H1 (cell line): ENCODE measurements at regions not wholly inside any gene's neighbourhood (a gene's known extent, or its start where the extent isn't known, plus 50 kb on each side); places are given as distances from the start of the nearest gene placed in this dataset.

Experiments used
- CTCF ChIA-PET: fragments of 300-600 bp; sonication (Branson Sonifier 250); formaldehyde crosslinking; loops from one replicate; lab custom pipeline; 2021; ENCODE audit not compliant: partially characterized antibody; lab: Charles Lee
- POLR2A ChIA-PET: fragments of 300-600 bp; sonication (Branson Sonifier 250); formaldehyde crosslinking; loops from one replicate; lab custom pipeline; 2021; ENCODE audit warnings: inconsistent platforms; ENCODE audit not compliant: partially characterized antibody; lab: Charles Lee
- DNase-seq, 2 experiments: peaks; one replicate each; pipeline versions ENCODE4 v3.0.0 to v3.0.0-alpha.2; 2010 to 2022; ENCODE audit warnings: low spot score in 2 of 2, low read depth in 1 of 2, mixed read lengths in 1 of 2
- FAIRE-seq: peaks from 2 replicates; lab custom pipeline; 2011; peaks lifted over from hg19 to GRCh38; lab: Jason Lieb, UNC
- H2AFZ ChIP-seq: 2 replicates; pipeline ENCODE4 v1.8.1; 2012; ENCODE audit warnings: low read length, inconsistent platforms
- H2AK5ac ChIP-seq: 2 replicates; pipeline ENCODE4 v1.6.1; 2013; ENCODE audit warnings: low read depth, low read length
- H2BK120ac ChIP-seq: replicated peaks from 2 replicates; pipeline ENCODE3; 2013; ENCODE audit warnings: low read depth, low read length, inconsistent platforms
- H2BK12ac ChIP-seq: 2 replicates; pipeline ENCODE4 v1.6.1; 2013; ENCODE audit warnings: low read depth, low read length
- H2BK15ac ChIP-seq: 2 replicates; pipeline ENCODE4 v1.6.1; 2013; ENCODE audit warnings: low read length
- H2BK20ac ChIP-seq: 2 replicates; pipeline ENCODE4 v1.6.1; 2013; ENCODE audit warnings: low read length
- H2BK5ac ChIP-seq: 2 replicates; pipeline ENCODE4 v1.6.1; 2013; ENCODE audit warnings: low read depth, low read length
- H3K14ac ChIP-seq: 2 replicates; pipeline ENCODE4 v1.6.1; 2013; ENCODE audit warnings: inconsistent platforms; ENCODE audit not compliant: insufficient read length
- H3K18ac ChIP-seq: 2 replicates; pipeline ENCODE4 v1.6.1; 2013; ENCODE audit warnings: low read length; ENCODE audit errors: extremely low read depth
- H3K23ac ChIP-seq: 2 replicates; pipeline ENCODE4 v1.6.1; 2013; ENCODE audit warnings: inconsistent platforms; ENCODE audit not compliant: insufficient read length
- H3K23me2 ChIP-seq: 2 replicates; pipeline ENCODE4 v1.6.1; 2013; ENCODE audit warnings: low read depth, low read length
- H3K27ac ChIP-seq: 2 replicates; pipeline ENCODE4 v1.6.1; 2011; ENCODE audit warnings: low read depth, low read length, inconsistent platforms
- H3K27me3 ChIP-seq, 4 experiments: replicated peaks in 1 of 4; 1 replicate in 1 of 4; 2 replicates in 3 of 4; pipeline versions ENCODE4 v1.6.1 to v1.8.1; 2011 to 2013; ENCODE audit warnings: low read length in 3 of 4, mild to moderate bottlenecking in 3 of 4, inconsistent platforms in 2 of 4, mixed read lengths in 2 of 4, moderate library complexity in 1 of 4; ENCODE audit not compliant: control insufficient read depth in 3 of 4, insufficient read depth in 3 of 4; ENCODE audit errors: extremely low read depth in 1 of 4
- H3K36me3 ChIP-seq, 4 experiments: 2 replicates each; pipeline versions ENCODE4 v1.6.1 to v1.8.1; 2011 to 2013; ENCODE audit warnings: mild to moderate bottlenecking in 4 of 4, low read length in 3 of 4, moderate library complexity in 2 of 4, control low read depth in 1 of 4, inconsistent platforms in 1 of 4; ENCODE audit not compliant: insufficient read depth in 4 of 4, control insufficient read depth in 2 of 4
- H3K4ac ChIP-seq: replicated peaks from 2 replicates; pipeline ENCODE3; 2013; ENCODE audit warnings: low read length, low read depth, mixed read lengths, inconsistent platforms; ENCODE audit not compliant: insufficient read length
- H3K4me1 ChIP-seq, 4 experiments: replicated peaks in 1 of 4; 1 replicate in 1 of 4; 2 replicates in 3 of 4; pipeline versions ENCODE4 v1.6.1 to v1.8.1; 2011 to 2013; ENCODE audit warnings: low read length in 3 of 4, inconsistent platforms in 2 of 4, mixed read lengths in 1 of 4; ENCODE audit not compliant: insufficient read depth in 4 of 4, control insufficient read depth in 3 of 4
- H3K4me2 ChIP-seq, 2 experiments: 2 replicates each; pipeline versions ENCODE4 v1.6.1 to v1.8.1; 2011 to 2013; ENCODE audit warnings: low read depth in 2 of 2, low read length in 2 of 2, control low read depth in 1 of 2, inconsistent platforms in 1 of 2, mild to moderate bottlenecking in 1 of 2; ENCODE audit not compliant: insufficient read depth in 1 of 2
- H3K4me3 ChIP-seq, 4 experiments: fragments of 200-600, 300-600 bp in 1 of 4; sonication (generic), shearing (Covaris generic), sonication (Bioruptor Twin) in 1 of 4; 2 replicates each; pipeline versions ENCODE4 v1.5.1 to v1.8.1; 2011 to 2016; ENCODE audit warnings: low read length in 4 of 4, low read depth in 3 of 4, control low read depth in 2 of 4, inconsistent platforms in 2 of 4, mild to moderate bottlenecking in 2 of 4, mixed read lengths in 1 of 4, moderate library complexity in 1 of 4; ENCODE audit not compliant: insufficient read depth in 2 of 4; ENCODE audit errors: extremely low read depth in 1 of 4
- H3K56ac ChIP-seq: replicated peaks from 2 replicates; pipeline ENCODE3; 2013; ENCODE audit warnings: low read depth, mild to moderate bottlenecking, mixed read lengths, low read length, inconsistent platforms; ENCODE audit not compliant: insufficient read length
- H3K79me1 ChIP-seq: 2 replicates; pipeline ENCODE4 v1.6.1; 2013; ENCODE audit warnings: low read depth, low read length, control low read depth
- H3K79me2 ChIP-seq, 2 experiments: 2 replicates each; pipeline versions ENCODE4 v1.6.1 to v1.8.1; 2012 to 2013; ENCODE audit warnings: low read length in 2 of 2, mild to moderate bottlenecking in 2 of 2, inconsistent platforms in 1 of 2; ENCODE audit not compliant: insufficient read depth in 2 of 2, control insufficient read depth in 1 of 2
- H3K9ac ChIP-seq, 4 experiments: replicated peaks in 1 of 4; 1 replicate in 1 of 4; 2 replicates in 3 of 4; pipeline versions ENCODE4 v1.6.1 to v1.8.1; 2011 to 2013; ENCODE audit warnings: low read depth in 3 of 4, low read length in 3 of 4, control low read depth in 2 of 4, mild to moderate bottlenecking in 2 of 4, moderate library complexity in 2 of 4, inconsistent platforms in 1 of 4; ENCODE audit errors: extremely low read depth in 1 of 4
- H3K9me3 ChIP-seq, 2 experiments: 2 replicates each; pipeline versions ENCODE4 v1.6.1 to v1.8.1; 2012 to 2013; ENCODE audit warnings: mild to moderate bottlenecking in 2 of 2, moderate library complexity in 2 of 2, control low read depth in 1 of 2, inconsistent platforms in 1 of 2, low read depth in 1 of 2, low read length in 1 of 2, mixed read lengths in 1 of 2; ENCODE audit not compliant: insufficient read depth in 2 of 2
- H4K20me1 ChIP-seq, 2 experiments: replicated peaks in 1 of 2; 2 replicates each; pipeline versions ENCODE3 to v1.8.1; 2011 to 2013; ENCODE audit warnings: inconsistent platforms in 2 of 2, low read length in 2 of 2, mild to moderate bottlenecking in 1 of 2; ENCODE audit not compliant: insufficient read depth in 2 of 2, control insufficient read depth in 1 of 2
- H4K5ac ChIP-seq: 2 replicates; pipeline ENCODE4 v1.6.1; 2013; ENCODE audit warnings: low read length, low read depth, mixed read lengths, inconsistent platforms; ENCODE audit not compliant: insufficient read length
- H4K8ac ChIP-seq: 2 replicates; pipeline ENCODE4 v1.8.0; 2013; ENCODE audit warnings: mild to moderate bottlenecking, moderate library complexity, low read length, inconsistent platforms; ENCODE audit not compliant: insufficient read depth; ENCODE audit errors: extremely low read depth
- H4K91ac ChIP-seq: replicated peaks from 2 replicates; pipeline ENCODE3; 2013; ENCODE audit warnings: low read length, mixed read lengths, inconsistent platforms; ENCODE audit not compliant: insufficient read length
- ASH2L ChIP-seq: fragments of 200-600, 300-600 bp; sonication (generic); IDR thresholded peaks from one replicate; pipeline ENCODE4 v1.7.1; 2017; ENCODE audit warnings: low read length
- ATF3 ChIP-seq: IDR thresholded peaks from 2 replicates; pipeline ENCODE4 v1.6.1; 2011; ENCODE audit warnings: low read depth, mild to moderate bottlenecking, low read length; ENCODE audit not compliant: insufficient read depth
- CEBPB ChIP-seq: IDR thresholded peaks from 2 replicates; pipeline ENCODE4 v1.6.1; 2012; ENCODE audit warnings: low read depth, low read length
- CHD1 ChIP-seq: IDR thresholded peaks from 2 replicates; pipeline ENCODE4 v1.6.1; 2012; ENCODE audit warnings: low read depth, low read length, improper control_type of control experiment
- CTBP2 ChIP-seq: IDR thresholded peaks from 2 replicates; pipeline ENCODE4 v1.7.0; 2011; ENCODE audit warnings: borderline replicate concordance, mild to moderate bottlenecking, moderate library complexity, mixed read lengths, low read length; ENCODE audit not compliant: insufficient read depth, insufficient read length
- EGR1 ChIP-seq: IDR thresholded peaks from 2 replicates; pipeline ENCODE4 v1.6.1; 2011; ENCODE audit warnings: low read depth, low read length, borderline replicate concordance
- POU5F1 ChIP-seq: IDR thresholded peaks from 2 replicates; pipeline ENCODE4 v1.6.1; 2011; ENCODE audit warnings: low read depth, mild to moderate bottlenecking, low read length, moderate library complexity
- SIN3A ChIP-seq, 2 experiments: IDR thresholded peaks in 1 of 2; conservative IDR thresholded peaks in 1 of 2; 2 replicates each; pipeline ENCODE4 v1.6.1; 2011 to 2012; ENCODE audit warnings: low read length in 2 of 2, improper control_type of control experiment in 1 of 2, low read depth in 1 of 2, mild to moderate bottlenecking in 1 of 2
- USF2 ChIP-seq: IDR thresholded peaks from 2 replicates; pipeline ENCODE4 v1.6.1; 2011; ENCODE audit warnings: low read length, improper control_type of control experiment
- WGBS, 2 experiments: shearing (Covaris generic) in 1 of 2; methylation state at CpG; one replicate each; pipeline versions ENCODE4 v1.1.6 to v1.1.7; 2013 to 2015; ENCODE audit warnings: low lambda C conversion rate in 2 of 2, mixed read lengths in 2 of 2, inconsistent platforms in 1 of 2, low coverage in 1 of 2, missing lambda C conversion rate in 1 of 2; ENCODE audit not compliant: insufficient replicate concordance in 2 of 2, insufficient coverage in 1 of 2, insufficient read length in 1 of 2; ENCODE audit errors: extremely low coverage in 1 of 2, missing lambda C conversion rate in 1 of 2; 5-methylcytosine and 5-hydroxymethylcytosine counted together

DNA sequence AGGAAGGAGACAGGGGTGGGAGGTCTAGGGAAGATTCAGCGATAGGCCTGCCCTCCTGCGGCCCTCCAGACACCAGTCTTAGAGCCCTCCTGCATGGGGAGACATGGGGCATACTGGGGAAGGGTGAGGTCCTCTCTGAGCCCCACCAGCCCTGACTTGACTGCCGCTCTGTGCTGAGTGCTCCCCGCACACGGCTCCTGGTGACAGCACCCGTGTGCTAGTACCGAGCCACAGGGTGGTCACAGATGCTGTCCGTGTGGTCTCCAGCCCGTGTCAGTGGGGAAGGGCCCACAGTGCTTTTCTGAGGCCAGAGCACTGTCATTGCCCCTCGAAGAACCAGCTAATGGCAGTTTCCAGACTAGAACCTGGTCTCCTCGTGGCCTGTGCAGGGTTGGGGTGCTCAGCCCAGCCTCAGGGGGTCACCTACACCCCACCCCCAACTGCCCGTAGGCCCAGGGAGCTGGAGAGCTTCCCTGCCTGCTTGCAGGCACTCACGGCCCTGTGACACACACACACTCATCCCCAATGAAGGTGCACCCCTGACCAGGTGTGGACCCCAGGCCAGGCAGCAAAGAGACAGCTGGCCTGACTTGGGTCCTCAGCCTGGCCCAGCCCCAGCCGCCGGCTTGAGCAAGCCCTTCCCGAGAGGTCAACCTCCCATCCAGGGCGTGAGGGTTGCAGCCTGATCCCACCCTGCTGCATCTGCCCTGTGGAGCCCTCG, 86.0 kb upstream of the RET start:
- Histone ChIP-seq H4K20me1 (no peaks in the 10 kb centered on the region), H3K4ac (peak overlapping the region; percentile 69), H3K27ac (no peak overlapping the region), H2BK120ac (no peak overlapping the region), H4K8ac (peak overlapping the region; percentile 21; the same call in 1 of the 2 replicates), H3K27me3 (no peaks in the 10 kb centered on the region), H3K79me1 (no peaks in the 10 kb centered on the region), H3K9ac (no peak overlapping the region), H2AK5ac (no peak overlapping the region), H2AFZ (no peak overlapping the region), H2BK20ac (no peak overlapping the region), H3K23ac (no peak overlapping the region), H4K91ac (no peak overlapping the region), H3K4me3 (no peak overlapping the region), H3K36me3 (no peaks in the 10 kb centered on the region), H3K23me2 (no peaks in the 10 kb centered on the region), H3K18ac (peak overlapping the region; percentile 19; the same call in 1 of the 2 replicates), H3K56ac (no peak overlapping the region), H2BK15ac (no peak overlapping the region), H3K9me3 (no peaks in the 10 kb centered on the region), H2BK5ac (no peak overlapping the region), H3K14ac (no peak overlapping the region), H2BK12ac (no peak overlapping the region), H4K5ac (no peak overlapping the region), H3K79me2 (no peaks in the 10 kb centered on the region), H3K4me2 (no peak overlapping the region), H3K4me1 (no peaks in the 10 kb centered on the region)
- no peak for DNase-seq
- WGBS, 2 experiments: 94% methylated on average over 18 of the region's 18 CpGs; no CpG with 5 or more reads in 1 of the 2 experiments
- ChIA-PET CTCF (interaction anchor here (0.9 kb wide), 1 partner anchor 16 kb away, joined by 3 read pairs; no protein-coding TSS in a partner anchor), POLR2A (no interaction called here)
- FAIRE-seq: no peak
- TF ChIP-seq ATF3 (no peak), ASH2L (no peak), CEBPB (no peak), USF2 (no peak), CTBP2 (no peak), CHD1 (no peak), POU5F1 (no peak), SIN3A (conservative IDR thresholded peaks at IDR 0.05 in 1 of 2, IDR thresholded peaks at IDR 0.05 in 1 of 2; ENCODE audit: low read depth in 1 of 2, low read length in 2 of 2) (no peak), EGR1 (no peak)
